VCaP (cell line): ENCODE measurements at regions not wholly inside any gene's neighbourhood (a gene's known extent, or its start where the extent isn't known, plus 50 kb on each side); places are given as distances from the start of the nearest gene placed in this dataset.

Source experiments
- H3K27ac ChIP-seq: fragments of 450-650 bp; 2 replicates; pipeline ENCODE4 v1.5.1; 2017
- TF ChIP-seq, protein P1 (sequence below): fragments of 450-650 bp; conservative IDR thresholded peaks from 2 replicates; pipeline ENCODE4 v1.5.1; 2017; ENCODE audit warnings: mild to moderate bottlenecking, moderate library complexity

DNA sequence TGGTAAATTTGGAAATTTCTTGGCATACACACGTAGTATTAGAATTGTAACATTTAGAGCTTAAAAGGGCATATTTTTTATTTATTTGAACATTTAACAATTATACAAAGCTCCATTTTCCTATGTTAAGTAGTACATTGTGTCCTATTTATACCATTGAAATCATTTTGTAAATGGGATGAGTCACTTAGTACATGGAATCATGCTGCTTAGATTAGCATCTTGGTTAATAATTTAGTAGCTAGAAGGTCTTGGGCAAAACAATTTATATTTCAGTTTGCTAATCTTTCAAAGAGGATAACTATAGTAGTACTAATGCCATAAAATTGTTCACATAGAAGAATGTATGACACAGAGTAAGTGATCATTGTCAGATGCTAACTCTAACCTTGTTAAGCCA lies 450.1 kb upstream of the LUZP2 start:
- TF ChIP-seq, protein P1, sequence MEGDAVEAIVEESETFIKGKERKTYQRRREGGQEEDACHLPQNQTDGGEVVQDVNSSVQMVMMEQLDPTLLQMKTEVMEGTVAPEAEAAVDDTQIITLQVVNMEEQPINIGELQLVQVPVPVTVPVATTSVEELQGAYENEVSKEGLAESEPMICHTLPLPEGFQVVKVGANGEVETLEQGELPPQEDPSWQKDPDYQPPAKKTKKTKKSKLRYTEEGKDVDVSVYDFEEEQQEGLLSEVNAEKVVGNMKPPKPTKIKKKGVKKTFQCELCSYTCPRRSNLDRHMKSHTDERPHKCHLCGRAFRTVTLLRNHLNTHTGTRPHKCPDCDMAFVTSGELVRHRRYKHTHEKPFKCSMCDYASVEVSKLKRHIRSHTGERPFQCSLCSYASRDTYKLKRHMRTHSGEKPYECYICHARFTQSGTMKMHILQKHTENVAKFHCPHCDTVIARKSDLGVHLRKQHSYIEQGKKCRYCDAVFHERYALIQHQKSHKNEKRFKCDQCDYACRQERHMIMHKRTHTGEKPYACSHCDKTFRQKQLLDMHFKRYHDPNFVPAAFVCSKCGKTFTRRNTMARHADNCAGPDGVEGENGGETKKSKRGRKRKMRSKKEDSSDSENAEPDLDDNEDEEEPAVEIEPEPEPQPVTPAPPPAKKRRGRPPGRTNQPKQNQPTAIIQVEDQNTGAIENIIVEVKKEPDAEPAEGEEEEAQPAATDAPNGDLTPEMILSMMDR: no peak
- no peak overlapping the region for H3K27ac ChIP-seq

- TF ChIP-seq, protein P1: no peak
- no peak overlapping the region for H3K27ac ChIP-seq
These were observed 440.8 kb upstream of the LUZP2 start for GRCh38 chr11:24056051-24056450.

DNA sequence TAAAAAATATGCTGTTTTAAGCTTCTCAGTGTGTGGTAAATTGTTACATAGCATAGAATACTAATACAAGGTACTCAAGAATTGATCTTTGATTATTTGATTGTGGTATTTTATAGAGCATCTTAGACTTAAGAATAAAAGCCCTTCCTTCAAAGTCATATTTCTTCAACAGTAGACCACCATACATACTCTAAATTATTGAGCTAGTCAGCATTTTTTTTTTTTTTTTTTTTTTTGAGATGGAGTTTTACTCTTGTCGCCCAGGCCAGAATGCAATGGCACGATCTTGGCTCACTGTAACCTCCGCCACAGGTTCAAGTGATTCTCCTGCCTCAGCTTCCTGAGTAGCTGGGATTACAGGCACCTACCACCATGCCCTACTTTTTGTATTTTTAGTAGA lies 436.7 kb upstream of the LUZP2 start:
- TF ChIP-seq, protein P1: no peak
- H3K27ac ChIP-seq: no peak overlapping the region

DNA sequence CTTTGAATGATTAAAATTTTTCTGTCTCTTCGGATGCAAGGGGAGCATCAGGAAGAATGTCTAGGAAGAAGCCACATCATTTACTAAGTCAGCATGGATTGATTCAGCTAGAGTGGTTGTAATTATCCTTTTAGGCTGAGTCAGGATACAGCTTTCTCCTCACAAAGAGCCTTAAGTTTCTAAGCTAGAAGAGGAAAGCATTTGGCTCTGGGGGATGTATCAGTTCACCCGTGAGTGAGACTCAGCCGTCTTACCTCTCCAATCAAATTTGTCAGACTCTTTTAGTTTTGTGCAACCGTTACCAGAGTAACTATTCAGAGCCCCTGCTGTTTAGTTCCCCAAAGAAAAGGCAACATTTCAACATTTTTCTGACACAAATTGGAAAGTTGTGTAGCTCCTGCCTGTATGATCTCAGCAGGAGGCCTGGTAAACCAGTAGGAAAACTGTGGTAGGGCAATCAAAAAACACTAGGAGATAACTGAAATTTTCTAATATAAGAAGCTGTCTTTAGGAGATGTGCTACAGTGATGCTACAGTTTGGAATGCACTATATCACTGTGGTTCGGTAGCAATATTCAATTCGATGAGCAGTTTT lies 432.4 kb upstream of the LUZP2 start:
- H3K27ac ChIP-seq: no peak overlapping the region
- TF ChIP-seq, protein P1: no peak

DNA sequence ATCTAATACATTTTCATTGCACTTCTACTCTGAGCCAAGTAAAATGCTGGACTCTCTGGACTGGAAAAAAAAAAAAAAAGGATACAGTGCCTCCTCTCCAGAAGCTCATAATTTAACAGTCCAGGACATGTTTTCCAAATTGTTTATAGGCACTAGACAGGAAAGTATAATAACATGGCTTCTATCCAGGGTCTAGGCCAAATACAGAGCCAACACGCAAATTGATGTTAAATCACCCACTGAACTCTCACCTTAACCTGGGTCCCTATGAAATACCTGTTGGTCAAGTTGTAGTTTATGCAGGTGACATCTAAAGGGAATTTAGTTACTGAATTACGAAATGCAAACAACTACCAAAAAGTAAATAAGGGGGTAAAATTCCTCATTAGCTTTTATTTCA lies 428.7 kb upstream of the LUZP2 start:
- peak overlapping the region; percentile 47 for H3K27ac ChIP-seq
- TF ChIP-seq, protein P1: no peak

GRCh38 chr11:24070435-24070834 lies 426.4 kb upstream of the LUZP2 start:
- TF ChIP-seq, protein P1: no peak

GRCh38 chr11:24078018-24078417 lies 418.8 kb upstream of the LUZP2 start:
- TF ChIP-seq, protein P1: no peak
- peak overlapping the region; percentile 56 for H3K27ac ChIP-seq

More at GRCh38 chr11:24070435-24070834, 426.4 kb upstream of the LUZP2 start:
- no peak overlapping the region for H3K27ac ChIP-seq
